Caki2 (cell line): ENCODE measurements at regions not wholly inside any gene's neighbourhood (a gene's known extent, or its start where the extent isn't known, plus 50 kb on each side); places are given as distances from the start of the nearest gene placed in this dataset.
A peak's percentile ranks its signal among the peaks of the same experiment; 100 is the strongest.

Experiments
- DNase-seq: peaks from one replicate; pipeline ENCODE4 v3.0.0-alpha.2; 2015; ENCODE audit warnings: low read depth
- in situ Hi-C: cut with HindIII; loops from 2 replicates; pipeline ENCODE4 v1.10.0; 2016; ENCODE audit warnings: low sequenced_read_pairs, low pct_unique_long_range_greater_than_20kb, mixed read lengths

DNA sequence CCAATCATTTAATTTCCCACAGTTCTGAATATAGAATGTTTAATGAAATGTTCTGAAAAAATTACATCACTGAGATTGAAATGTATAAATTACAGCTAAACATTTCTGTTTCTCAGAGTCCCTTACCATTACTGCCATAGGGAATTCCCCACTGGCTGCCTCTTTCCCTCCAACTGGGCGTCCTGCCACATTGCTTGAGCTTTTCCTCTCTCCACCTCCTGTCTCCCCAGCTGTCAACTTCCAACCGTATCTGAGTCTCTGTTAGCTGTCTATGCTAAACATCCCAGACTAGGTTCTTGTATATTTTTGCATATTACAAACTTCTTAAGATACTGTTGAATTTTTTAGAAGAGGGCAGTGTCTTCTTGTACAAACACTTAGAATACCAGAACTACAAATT, 407.3 kb upstream of the SLIT2 start:
- in situ Hi-C loops = no loop called here
- DNase-seq = no peak

- DNase-seq = no peak
- in situ Hi-C loops = no loop called here
These were observed 409.2 kb upstream of the SLIT2 start for GRCh38 chr4:19842471-19842870.

- DNase-seq = no peak
- in situ Hi-C loops = no loop called here
These were observed 412.8 kb upstream of the SLIT2 start for GRCh38 chr4:19838858-19839257.

- in situ Hi-C loops = no loop called here
These were observed 416.3 kb upstream of the SLIT2 start for GRCh38 chr4:19835429-19835828.

DNA sequence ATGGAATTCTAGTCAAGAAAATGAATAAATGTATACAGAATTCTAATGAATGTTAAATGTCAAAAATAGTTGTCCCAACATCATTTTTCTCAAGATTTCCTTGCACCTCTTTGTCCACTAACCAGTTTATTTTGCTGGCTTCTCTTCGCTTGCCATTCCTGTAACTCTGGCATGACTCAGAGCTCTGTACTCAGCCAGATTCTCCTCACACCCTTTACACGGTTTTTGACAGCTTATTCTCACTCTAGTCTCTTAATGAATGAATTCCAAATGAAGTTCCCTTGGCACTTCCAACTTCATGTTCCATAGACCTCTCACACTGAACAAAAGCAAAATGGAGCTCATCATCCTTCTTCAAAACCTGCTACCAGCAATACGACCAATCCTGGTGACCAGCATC, 419.3 kb upstream of the SLIT2 start:
- no peak for DNase-seq
- in situ Hi-C loops = no loop called here

More at GRCh38 chr4:19835429-19835828, 416.3 kb upstream of the SLIT2 start:
- no peak for DNase-seq

GRCh38 chr4:19831644-19832285, 419.9 kb upstream of the SLIT2 start:
- no peak for DNase-seq
- in situ Hi-C loops = no loop called here

- in situ Hi-C loops = no loop called here
- DNase-seq = no peak
These were observed 422.6 kb upstream of the SLIT2 start for GRCh38 chr4:19829101-19829500.

DNA sequence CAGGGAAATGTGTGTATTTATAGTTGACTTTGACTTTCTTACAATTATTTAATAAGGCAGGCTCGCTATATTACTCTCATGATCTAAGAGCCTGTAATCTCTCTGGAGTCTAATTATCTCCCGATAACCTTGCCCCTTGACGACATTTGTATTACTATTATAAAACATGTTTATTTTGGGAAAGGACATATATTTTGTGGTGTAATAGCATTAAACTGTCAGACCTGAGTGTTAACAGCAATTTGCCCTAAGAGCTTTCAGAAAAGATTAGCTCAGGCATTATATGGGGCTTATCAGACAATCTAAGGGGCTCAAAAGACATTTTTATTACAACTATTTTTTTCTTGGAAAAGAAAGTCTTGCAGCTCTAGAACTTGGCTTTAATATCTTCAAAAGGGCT, 427.9 kb upstream of the SLIT2 start:
- in situ Hi-C loops = no loop called here
- no peak for DNase-seq

DNA sequence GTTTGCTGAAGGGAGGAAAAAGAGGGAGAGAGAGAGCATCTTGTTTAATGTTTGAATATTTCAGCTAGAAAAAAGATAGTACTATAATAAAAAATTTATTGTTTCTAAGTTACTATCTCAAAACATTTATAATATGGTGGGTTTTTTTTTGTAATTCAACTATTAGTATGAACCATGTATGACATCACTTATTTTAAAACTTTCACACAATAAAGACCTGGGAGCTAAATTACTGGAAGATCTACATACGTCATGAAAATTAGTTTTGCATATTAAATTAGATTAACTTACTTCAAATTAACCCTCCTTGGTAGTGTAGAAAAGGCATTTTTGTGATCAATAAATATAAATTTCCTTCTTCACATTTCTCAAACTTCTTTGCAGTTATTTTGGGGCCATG, 432.0 kb upstream of the SLIT2 start:
- in situ Hi-C loops = no loop called here
- DNase-seq = no peak

DNA sequence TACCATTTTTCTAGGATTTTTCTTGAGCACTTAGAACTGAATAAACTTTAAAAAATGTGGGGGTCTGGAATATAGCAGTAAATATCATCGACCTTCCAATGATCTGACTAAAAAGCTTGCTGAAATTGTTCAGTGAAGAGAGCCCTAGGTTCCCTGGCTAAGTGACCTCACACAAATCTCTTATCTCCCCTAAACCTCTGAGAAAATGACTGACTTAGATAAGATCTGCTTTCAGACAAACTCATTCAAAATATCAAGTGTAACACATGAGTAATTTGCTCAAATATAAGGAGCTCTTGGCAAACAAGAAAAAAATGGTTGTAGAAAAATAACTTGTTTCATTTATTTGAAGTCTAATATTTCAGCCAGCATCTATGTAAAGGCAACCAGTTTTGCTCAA, 441.7 kb upstream of the SLIT2 start:
- no peak for DNase-seq
- in situ Hi-C loops = no loop called here

DNA sequence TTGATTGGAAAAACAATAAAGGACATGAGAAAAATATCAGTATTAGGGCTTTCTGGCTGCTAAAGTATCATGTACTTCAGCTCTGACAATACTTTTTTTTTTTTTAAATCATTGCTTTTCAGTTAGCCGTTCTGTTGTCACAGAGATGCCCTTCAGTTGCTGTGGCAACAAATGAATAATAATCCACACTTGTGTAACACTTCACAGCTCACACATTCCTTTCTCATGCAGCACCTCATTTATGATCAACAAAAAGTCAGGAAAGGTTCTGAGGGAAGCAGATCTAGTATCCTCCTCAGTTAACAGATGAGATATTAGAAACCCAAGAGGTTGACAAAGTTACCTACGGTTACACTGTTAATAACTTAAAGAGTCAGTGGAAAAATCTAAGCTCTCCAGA, 444.2 kb upstream of the SLIT2 start:
- DNase-seq = peak; percentile 83
- in situ Hi-C loops = no loop called here

DNA sequence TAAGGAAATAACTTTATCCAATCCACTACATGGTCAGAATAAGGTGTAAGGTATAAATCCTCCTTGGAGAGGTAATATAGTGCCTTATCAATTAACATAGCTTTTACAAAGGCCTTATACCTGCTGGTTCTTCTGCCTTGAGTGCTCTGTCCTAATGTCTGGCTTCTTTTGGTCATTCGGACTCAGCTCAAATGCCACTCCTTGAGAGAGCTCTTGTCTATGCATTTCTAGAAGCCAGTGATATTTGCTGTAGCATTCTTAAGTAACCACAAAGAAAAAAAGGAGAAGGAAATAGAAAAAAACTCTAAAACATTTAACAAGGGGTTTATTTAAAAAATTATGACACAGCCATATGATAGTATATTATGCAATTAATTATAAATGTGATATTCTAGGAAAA, 444.8 kb upstream of the SLIT2 start:
- no peak for DNase-seq
- in situ Hi-C loops = no loop called here

GRCh38 chr4:19803406-19803805, 448.3 kb upstream of the SLIT2 start:
- peak; percentile 37 for DNase-seq

GRCh38 chr4:19793831-19794230, 457.9 kb upstream of the SLIT2 start:
- in situ Hi-C loops = no loop called here

More at GRCh38 chr4:19803406-19803805, 448.3 kb upstream of the SLIT2 start:
- in situ Hi-C loops = no loop called here

GRCh38 chr4:19791422-19792123, 460.1 kb upstream of the SLIT2 start:
- in situ Hi-C loops = no loop called here
- no peak for DNase-seq

More at GRCh38 chr4:19793831-19794230, 457.9 kb upstream of the SLIT2 start:
- DNase-seq = no peak

DNA sequence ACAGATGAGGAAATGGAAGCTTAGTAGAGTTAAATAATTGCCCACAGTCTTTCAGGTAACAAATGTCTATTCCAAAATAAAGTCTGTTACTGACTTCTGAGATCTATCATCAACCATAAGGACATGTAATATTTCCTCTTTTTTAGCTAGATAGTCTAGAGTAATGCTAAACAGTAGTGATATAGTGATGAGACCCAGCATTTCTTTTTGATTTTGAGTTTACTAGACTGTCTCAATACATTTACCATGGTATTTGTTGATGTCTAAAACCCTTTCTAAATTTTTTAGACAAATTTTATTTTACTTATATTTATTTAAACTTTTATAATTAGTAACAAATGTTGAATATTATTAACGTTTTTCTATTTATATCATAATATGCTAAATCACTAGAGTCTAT, 465.1 kb upstream of the SLIT2 start:
- in situ Hi-C loops = no loop called here
- DNase-seq = no peak

DNA sequence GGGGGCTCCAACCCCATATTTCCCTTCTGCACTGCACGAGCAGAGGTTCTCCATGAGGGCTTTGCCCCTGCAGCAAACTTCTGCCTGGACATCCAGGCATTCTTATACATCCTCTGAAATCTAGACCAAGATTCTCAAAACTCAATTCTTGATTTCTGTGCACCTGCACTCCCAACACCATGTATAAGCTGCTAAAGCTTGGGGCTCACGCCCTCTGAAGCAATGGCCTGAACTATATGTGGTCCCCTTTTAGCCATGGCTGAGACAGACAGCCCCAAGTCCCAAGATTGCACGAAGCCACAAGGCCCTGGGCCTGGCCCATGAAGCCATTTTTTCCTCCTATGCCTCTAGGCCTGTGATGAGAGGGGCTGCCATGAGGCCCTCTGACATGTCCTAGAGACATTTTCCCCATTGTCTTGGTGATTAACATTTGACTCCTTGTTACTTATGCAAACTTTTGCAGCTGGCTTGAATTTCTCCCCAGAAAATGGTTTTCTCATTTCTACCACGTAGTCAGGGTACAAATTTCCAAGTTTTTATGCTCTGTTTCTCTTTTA, 468.0 kb upstream of the SLIT2 start:
- in situ Hi-C loops = no loop called here
- DNase-seq = no peak

- no peak for DNase-seq
- in situ Hi-C loops = no loop called here
These were observed 470.8 kb upstream of the SLIT2 start for GRCh38 chr4:19780871-19781270.

- in situ Hi-C loops = no loop called here
- no peak for DNase-seq
These were observed 474.8 kb upstream of the SLIT2 start for GRCh38 chr4:19776929-19777328.

DNA sequence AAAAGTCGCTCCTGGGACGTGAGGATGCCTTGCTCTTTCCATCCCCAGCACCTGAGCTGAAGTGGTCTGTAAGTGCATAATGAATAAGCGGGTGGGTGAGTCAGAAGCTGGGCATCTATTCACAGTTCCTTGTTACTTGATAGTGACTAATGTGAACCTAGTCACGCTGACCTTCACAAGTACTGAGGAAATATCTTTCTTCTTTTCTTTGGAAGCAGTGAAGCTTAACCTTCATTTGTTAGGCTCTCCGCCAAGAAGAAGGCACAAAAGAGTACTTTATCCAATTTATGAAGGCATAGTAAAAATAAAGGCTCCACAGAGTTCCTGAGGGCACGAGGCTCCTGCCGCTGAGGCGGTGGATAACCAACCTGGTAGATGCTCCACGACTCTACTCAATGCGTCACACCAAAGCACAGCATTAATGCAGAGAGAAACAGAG, 475.7 kb upstream of the SLIT2 start:
- in situ Hi-C loops = no loop called here
- peak; percentile 98 for DNase-seq
